ENCODE measurements at regions not wholly inside any gene's neighbourhood (a gene's known extent, or its start where the extent isn't known, plus 50 kb on each side); places are given as distances from the start of the nearest gene placed in this dataset.
A peak's percentile ranks its signal among the peaks of the same experiment; 100 is the strongest.
"Not testable (repeated sequence)": the region's sequence is repeated elsewhere in the genome, so short reads cannot be mapped to it uniquely, and the experiment has no call there.

DNA sequence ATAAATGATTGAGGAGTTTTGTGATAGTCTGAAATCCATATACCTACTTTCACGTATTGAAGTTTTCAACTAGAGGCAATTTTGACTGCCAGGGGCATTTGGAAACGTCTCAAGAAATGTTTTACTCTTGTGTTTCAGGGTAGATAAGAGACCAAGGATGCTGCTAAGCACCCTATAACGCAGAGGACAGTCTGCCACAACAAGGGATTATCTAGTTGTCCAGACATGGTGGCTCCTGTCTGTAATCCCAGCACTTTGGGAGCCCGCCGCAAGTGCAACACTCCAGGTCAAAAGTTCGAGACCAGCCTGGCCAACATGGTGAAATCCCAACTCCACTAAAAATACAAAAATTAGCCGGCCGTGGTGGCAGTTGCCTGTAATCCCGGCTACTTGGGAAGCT lies 133.7 kb upstream of the CCNG1 start:
- no peak for TF ChIP-seq CTCF (IDR thresholded peaks at IDR 0.05; ENCODE audit: extremely low read depth, insufficient read depth, missing control alignments)
- in situ Hi-C loops (cut with MboI; ENCODE audit: low pct_unique_long_range_greater_than_20kb, low sequenced_read_pairs, unreplicated experiment): no loop called here
- no peak for DNase-seq (ENCODE audit: low spot score)

GRCh38 chr5:163305655-163306054 lies 131.7 kb upstream of the CCNG1 start:
- in situ Hi-C loops (cut with MboI; ENCODE audit: low pct_unique_long_range_greater_than_20kb, low sequenced_read_pairs, unreplicated experiment): no loop called here
- DNase-seq (ENCODE audit: low spot score): no peak
- no peak for TF ChIP-seq CTCF (IDR thresholded peaks at IDR 0.05; ENCODE audit: extremely low read depth, insufficient read depth, missing control alignments)

DNA sequence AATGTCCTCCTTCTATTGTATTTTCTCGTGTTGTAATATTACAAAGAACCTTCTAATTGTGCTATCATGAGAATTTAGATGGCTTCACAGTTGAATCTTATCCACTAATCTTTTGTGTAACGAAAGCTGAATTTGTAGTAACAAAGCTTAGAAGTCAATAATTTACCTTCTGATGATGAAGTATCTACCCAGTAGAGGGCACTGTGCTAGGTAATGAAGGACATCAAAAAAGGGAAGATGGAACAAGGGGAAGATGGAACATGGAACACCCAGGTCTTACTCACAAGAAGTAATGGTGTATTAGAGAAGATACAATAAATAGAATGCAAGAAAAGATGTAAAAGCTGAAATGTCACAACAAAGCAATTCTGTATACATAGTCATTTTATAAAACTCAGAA lies 131.0 kb upstream of the CCNG1 start:
- no peak for DNase-seq (ENCODE audit: low spot score)
- peak; percentile 59 for TF ChIP-seq CTCF (IDR thresholded peaks at IDR 0.05; ENCODE audit: extremely low read depth, insufficient read depth, missing control alignments)
- in situ Hi-C loops (cut with MboI; ENCODE audit: low pct_unique_long_range_greater_than_20kb, low sequenced_read_pairs, unreplicated experiment): no loop called here

GRCh38 chr5:163309914-163310313 lies 127.5 kb upstream of the CCNG1 start:
- in situ Hi-C loops (cut with MboI; ENCODE audit: low pct_unique_long_range_greater_than_20kb, low sequenced_read_pairs, unreplicated experiment): no loop called here
- no peak for DNase-seq (ENCODE audit: low spot score)
- no peak for TF ChIP-seq CTCF (IDR thresholded peaks at IDR 0.05; ENCODE audit: extremely low read depth, insufficient read depth, missing control alignments)

DNA sequence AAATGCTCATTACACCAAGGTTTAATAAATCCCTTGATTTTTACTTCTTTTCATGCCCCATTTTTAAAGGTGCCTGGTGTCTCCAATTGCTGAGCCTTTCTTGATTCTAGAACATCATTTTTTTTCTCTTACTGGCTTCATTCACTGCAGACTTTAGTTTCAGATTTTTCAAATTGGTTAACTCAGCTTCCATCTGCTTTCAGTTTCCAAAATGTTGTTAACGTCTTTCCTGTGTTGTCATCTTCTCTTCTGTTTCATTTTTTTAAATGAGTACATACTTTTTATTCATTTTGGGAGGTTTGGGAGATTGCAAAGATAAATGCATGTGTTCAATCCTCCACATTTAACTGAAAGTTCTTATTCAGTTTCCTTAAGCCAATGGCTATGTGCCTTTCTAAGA lies 126.4 kb upstream of the CCNG1 start:
- no peak for TF ChIP-seq CTCF (IDR thresholded peaks at IDR 0.05; ENCODE audit: extremely low read depth, insufficient read depth, missing control alignments)
- in situ Hi-C loops (cut with MboI; ENCODE audit: low pct_unique_long_range_greater_than_20kb, low sequenced_read_pairs, unreplicated experiment): no loop called here
- DNase-seq (ENCODE audit: low spot score): no peak

DNA sequence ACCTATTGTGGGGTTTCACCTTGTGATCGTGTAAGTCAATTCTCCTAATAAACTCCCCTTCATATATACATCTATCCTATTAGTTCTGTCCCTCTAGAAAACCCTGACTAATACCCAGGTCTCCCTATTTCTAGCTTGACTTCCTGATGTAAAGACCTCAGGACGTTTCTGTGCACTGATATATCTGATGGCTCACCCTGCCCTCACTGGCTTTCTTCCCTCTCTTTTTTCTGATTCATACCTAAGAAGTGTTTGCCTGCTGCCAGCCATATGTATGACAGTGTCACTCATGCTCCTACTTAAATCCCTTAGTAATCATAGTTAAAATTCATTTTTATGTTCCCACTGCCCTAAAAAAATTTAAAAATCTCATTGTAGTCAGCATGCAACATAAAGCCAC lies 124.8 kb upstream of the CCNG1 start:
- no peak for TF ChIP-seq CTCF (IDR thresholded peaks at IDR 0.05; ENCODE audit: extremely low read depth, insufficient read depth, missing control alignments)
- in situ Hi-C loops (cut with MboI; ENCODE audit: low pct_unique_long_range_greater_than_20kb, low sequenced_read_pairs, unreplicated experiment): no loop called here
- no peak for DNase-seq (ENCODE audit: low spot score)

DNA sequence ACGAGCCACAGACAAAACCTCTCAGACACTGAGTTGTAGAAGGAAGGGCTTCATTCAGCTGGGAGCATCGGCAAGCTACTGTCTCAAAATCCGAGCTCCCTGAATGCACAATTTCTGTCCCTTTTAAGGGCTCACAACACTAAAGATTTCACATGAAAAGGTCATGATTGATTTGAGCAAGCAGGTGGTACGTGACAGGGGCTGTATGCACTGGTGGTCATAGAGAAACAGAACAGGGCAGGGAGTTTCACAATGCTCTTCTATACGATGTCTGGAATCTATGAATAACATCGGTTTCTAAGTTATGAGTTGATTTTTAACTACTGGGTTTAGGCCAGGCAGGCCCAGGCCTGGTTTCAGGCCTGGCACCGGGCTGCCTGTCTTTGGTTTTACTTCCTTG lies 124.3 kb upstream of the CCNG1 start:
- in situ Hi-C loops (cut with MboI; ENCODE audit: low pct_unique_long_range_greater_than_20kb, low sequenced_read_pairs, unreplicated experiment); DNase-seq (ENCODE audit: low spot score): not testable (repeated sequence)

GRCh38 chr5:163316374-163316773 lies 121.0 kb upstream of the CCNG1 start:
- in situ Hi-C loops (cut with MboI; ENCODE audit: low pct_unique_long_range_greater_than_20kb, low sequenced_read_pairs, unreplicated experiment); DNase-seq (ENCODE audit: low spot score): not testable (repeated sequence)
